ENCODE measurements at regions not wholly inside any gene's neighbourhood (a gene's known extent, or its start where the extent isn't known, plus 50 kb on each side); places are given as distances from the start of the nearest gene placed in this dataset.

DNA sequence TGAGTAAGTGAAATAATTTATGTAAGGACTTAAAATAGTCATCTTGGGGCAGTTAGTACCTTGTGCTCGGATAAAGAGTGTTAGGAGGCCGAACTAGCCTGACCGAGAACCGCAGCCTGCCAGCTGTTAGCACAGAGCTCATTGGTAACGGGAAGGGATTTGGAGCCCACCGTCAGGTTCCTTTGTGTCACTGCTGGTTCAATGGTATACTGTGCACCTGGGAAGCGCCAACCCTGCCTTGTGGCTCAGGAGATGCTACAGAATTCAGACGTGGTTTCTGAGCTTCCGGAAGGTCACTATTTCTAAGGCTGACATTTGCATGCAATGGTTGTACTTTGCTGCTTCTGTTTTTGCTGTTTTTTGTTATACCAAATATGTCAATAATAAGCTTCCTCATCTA lies 403.5 kb downstream of the CADM1 start:
- Histone ChIP-seq H3K36me3 (ENCODE audit: insufficient read depth, low read length) (no peaks in the 10 kb centered on the region), H3K9ac (ENCODE audit: insufficient read length) (no peak overlapping the region), H3K9me3 (ENCODE audit: low read depth, low read length) (no peaks in the 10 kb centered on the region), H3K27ac (no peak overlapping the region), H3K4me3 (no peak overlapping the region)
- TF ChIP-seq FOXP2 (optimal IDR thresholded peaks at IDR 0.05; ENCODE audit: control extremely low read depth, extremely low read length, insufficient read depth) (no peak), POLR2AphosphoS5 (IDR thresholded peaks at IDR 0.05; ENCODE audit: borderline replicate concordance, low read depth, low read length) (no peak), EZH2 (IDR thresholded peaks at IDR 0.05) (no peak)
- no peak for DNase-seq (ENCODE audit: low read depth, low spot score)

- Histone ChIP-seq H3K27ac (no peak overlapping the region), H3K9me3 (ENCODE audit: low read depth, low read length) (no peaks in the 10 kb centered on the region), H3K4me3 (no peak overlapping the region), H3K9ac (ENCODE audit: insufficient read length) (no peak overlapping the region), H3K36me3 (ENCODE audit: insufficient read depth, low read length) (no peaks in the 10 kb centered on the region)
- no peak for DNase-seq (ENCODE audit: low read depth, low spot score)
- TF ChIP-seq FOXP2 (optimal IDR thresholded peaks at IDR 0.05; ENCODE audit: control extremely low read depth, extremely low read length, insufficient read depth) (no peak), EZH2 (IDR thresholded peaks at IDR 0.05) (no peak), POLR2AphosphoS5 (IDR thresholded peaks at IDR 0.05; ENCODE audit: borderline replicate concordance, low read depth, low read length) (no peak)
These were observed 400.3 kb downstream of the CADM1 start for GRCh38 chr11:115103921-115104320.

DNA sequence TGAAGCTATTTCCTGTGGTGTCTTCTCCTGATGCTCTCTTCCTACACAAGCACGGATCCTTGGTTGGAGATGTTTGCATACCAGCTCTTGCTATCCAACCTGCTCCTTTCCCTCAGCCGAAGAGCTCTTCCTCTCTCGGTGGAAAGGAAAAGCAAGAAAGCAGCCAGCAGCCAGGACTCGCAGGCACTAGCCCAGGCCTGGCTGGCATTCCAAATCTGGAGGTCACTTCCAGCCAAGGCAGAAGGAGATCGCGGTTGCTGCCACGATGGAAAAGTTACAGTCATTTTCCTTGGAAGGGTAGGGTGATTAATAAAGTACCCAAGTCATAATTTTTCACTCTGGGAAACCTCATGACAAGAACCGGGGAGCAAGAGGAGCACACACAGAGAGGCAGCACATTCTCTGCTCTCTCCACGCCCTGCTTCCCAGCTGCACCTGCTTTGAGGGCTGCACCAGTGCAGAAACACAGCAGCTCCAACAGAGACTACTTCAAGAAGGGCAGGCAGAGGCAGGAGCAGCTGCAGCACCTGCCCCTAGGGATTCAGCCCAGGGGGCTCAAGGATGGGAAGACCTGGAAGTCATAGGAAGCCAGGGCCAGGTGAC lies 399.3 kb downstream of the CADM1 start:
- no peak overlapping the region for H3K9ac ChIP-seq (ENCODE audit: insufficient read length)
- H3K4me3 ChIP-seq, result no peak overlapping the region
- H3K27ac ChIP-seq, result no peak overlapping the region
- TF ChIP-seq POLR2AphosphoS5 (IDR thresholded peaks at IDR 0.05; ENCODE audit: borderline replicate concordance, low read depth, low read length) (no peak), EZH2 (IDR thresholded peaks at IDR 0.05) (no peak), FOXP2 (optimal IDR thresholded peaks at IDR 0.05; ENCODE audit: control extremely low read depth, extremely low read length, insufficient read depth) (no peak)
- no peak for DNase-seq (ENCODE audit: low read depth, low spot score)
- no peaks in the 10 kb centered on the region for H3K36me3 ChIP-seq (ENCODE audit: insufficient read depth, low read length)
- no peaks in the 10 kb centered on the region for H3K9me3 ChIP-seq (ENCODE audit: low read depth, low read length)

DNA sequence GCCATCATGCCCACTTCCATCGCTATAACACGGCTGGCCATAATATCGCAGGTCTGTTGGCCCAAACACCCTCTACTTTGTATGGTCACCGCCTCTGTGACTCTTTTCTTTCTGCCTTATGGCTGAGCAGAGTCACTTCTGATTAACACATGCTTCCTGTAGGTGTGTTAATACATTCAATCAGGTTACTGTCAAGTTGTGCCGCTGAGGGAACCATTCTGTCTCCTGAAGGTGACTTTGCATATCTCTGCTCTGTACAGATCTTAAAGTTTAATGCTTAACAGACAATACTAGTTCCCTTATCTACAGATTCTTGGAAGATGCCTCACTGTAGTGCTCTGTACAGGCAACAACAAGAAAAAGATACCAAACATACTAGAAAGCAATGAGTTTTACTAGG lies 393.1 kb downstream of the CADM1 start:
- no peak overlapping the region for H3K27ac ChIP-seq
- H3K9ac ChIP-seq (ENCODE audit: insufficient read length), result no peak overlapping the region
- DNase-seq (ENCODE audit: low read depth, low spot score), result no peak
- H3K9me3 ChIP-seq (ENCODE audit: low read depth, low read length), result no peaks in the 10 kb centered on the region
- no peak overlapping the region for H3K4me3 ChIP-seq
- no peak for TF ChIP-seq FOXP2 (optimal IDR thresholded peaks at IDR 0.05; ENCODE audit: control extremely low read depth, extremely low read length, insufficient read depth)
- no peak for TF ChIP-seq EZH2 (IDR thresholded peaks at IDR 0.05)
- TF ChIP-seq POLR2AphosphoS5 (IDR thresholded peaks at IDR 0.05; ENCODE audit: borderline replicate concordance, low read depth, low read length), result no peak
- no peaks in the 10 kb centered on the region for H3K36me3 ChIP-seq (ENCODE audit: insufficient read depth, low read length)

DNA sequence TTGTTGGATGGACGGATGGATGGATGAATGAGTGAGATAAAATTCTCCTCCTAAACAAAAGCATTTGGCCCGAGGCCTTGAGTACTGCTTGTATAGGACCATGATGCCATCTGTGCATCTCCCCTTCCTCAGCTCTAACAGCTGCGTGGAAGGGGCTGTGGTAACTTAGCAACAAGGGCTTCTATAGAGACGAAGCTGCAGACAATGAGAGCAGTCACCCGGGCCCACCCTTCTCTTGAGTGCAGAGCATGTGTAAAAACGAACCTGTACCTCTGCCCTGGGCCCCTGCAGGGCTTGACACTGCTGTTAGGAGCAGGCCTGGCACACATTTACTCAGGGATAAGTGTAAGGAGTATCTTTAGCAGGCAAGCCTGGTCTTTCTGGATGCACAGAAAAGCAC lies 391.5 kb downstream of the CADM1 start:
- TF ChIP-seq FOXP2 (optimal IDR thresholded peaks at IDR 0.05; ENCODE audit: control extremely low read depth, extremely low read length, insufficient read depth) (no peak), EZH2 (IDR thresholded peaks at IDR 0.05) (no peak), POLR2AphosphoS5 (IDR thresholded peaks at IDR 0.05; ENCODE audit: borderline replicate concordance, low read depth, low read length) (no peak)
- H3K27ac ChIP-seq, result no peak overlapping the region
- H3K4me3 ChIP-seq, result no peak overlapping the region
- no peaks in the 10 kb centered on the region for H3K9me3 ChIP-seq (ENCODE audit: low read depth, low read length)
- no peak for DNase-seq (ENCODE audit: low read depth, low spot score)
- H3K9ac ChIP-seq (ENCODE audit: insufficient read length), result no peak overlapping the region
- no peaks in the 10 kb centered on the region for H3K36me3 ChIP-seq (ENCODE audit: insufficient read depth, low read length)

DNA sequence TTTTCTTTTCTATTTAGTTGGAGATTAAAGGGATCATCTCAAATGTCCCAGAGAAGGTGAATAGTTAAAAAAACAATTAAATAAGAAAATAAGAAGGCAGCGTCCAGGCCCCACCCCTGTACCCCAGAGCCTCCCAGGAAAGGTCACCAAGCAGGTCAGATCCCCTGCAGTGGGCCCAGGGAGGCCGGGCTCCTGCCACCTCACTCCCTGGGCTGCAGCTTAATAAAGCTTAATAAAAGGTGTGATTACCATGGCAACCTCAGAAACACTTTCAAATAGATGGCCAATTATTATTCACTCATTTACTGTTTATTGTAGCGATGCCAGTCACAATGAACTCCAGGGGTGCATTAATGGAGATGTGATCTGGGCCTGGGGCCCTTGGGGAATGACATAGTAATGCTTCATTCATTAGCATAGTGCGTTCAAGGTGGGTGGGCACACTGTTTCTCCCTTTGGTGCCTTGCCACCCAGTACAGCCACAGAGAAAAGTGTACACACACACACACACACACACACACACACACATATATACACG lies 386.2 kb downstream of the CADM1 start:
- no peaks in the 10 kb centered on the region for H3K36me3 ChIP-seq (ENCODE audit: insufficient read depth, low read length)
- no peaks in the 10 kb centered on the region for H3K9me3 ChIP-seq (ENCODE audit: low read depth, low read length)
- no peak for TF ChIP-seq POLR2AphosphoS5 (IDR thresholded peaks at IDR 0.05; ENCODE audit: borderline replicate concordance, low read depth, low read length)
- TF ChIP-seq EZH2 (IDR thresholded peaks at IDR 0.05), result no peak
- TF ChIP-seq FOXP2 (optimal IDR thresholded peaks at IDR 0.05; ENCODE audit: control extremely low read depth, extremely low read length, insufficient read depth), result no peak
- no peak overlapping the region for H3K27ac ChIP-seq
- no peak for DNase-seq (ENCODE audit: low read depth, low spot score)
- H3K4me3 ChIP-seq, result no peak overlapping the region
- no peak overlapping the region for H3K9ac ChIP-seq (ENCODE audit: insufficient read length)

DNA sequence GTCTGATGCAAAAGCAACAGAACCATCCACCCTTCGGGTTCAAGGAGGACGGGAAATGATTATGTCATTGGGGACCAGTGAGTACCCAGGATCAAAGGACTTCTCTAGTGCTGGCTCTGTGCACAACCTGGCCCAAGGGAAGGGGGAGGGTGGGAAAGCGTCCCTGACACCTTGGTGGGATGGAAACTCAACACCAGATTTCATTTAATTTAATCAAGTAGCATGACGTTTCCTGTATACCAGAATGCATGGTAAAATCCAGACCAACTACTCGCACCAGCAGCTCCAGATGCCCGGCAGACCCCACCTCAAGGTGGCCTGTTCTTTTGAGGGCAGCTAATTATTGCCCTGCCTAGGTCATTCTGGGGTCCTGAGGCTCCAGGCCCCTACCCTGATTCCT lies 385.1 kb downstream of the CADM1 start:
- DNase-seq (ENCODE audit: low read depth, low spot score), result no peak
- TF ChIP-seq EZH2 (IDR thresholded peaks at IDR 0.05) (no peak), FOXP2 (optimal IDR thresholded peaks at IDR 0.05; ENCODE audit: control extremely low read depth, extremely low read length, insufficient read depth) (no peak), POLR2AphosphoS5 (IDR thresholded peaks at IDR 0.05; ENCODE audit: borderline replicate concordance, low read depth, low read length) (no peak)

More for the DNA sequence above, 385.1 kb downstream of the CADM1 start:
- H3K27ac ChIP-seq, result no peak overlapping the region
- H3K36me3 ChIP-seq (ENCODE audit: insufficient read depth, low read length), result no peaks in the 10 kb centered on the region
- no peaks in the 10 kb centered on the region for H3K9me3 ChIP-seq (ENCODE audit: low read depth, low read length)
- no peak overlapping the region for H3K4me3 ChIP-seq
- H3K9ac ChIP-seq (ENCODE audit: insufficient read length), result no peak overlapping the region
